ENCODE measurements at regions not wholly inside any gene's neighbourhood (a gene's known extent, or its start where the extent isn't known, plus 50 kb on each side); places are given as distances from the start of the nearest gene placed in this dataset.
A peak's percentile ranks its signal among the peaks of the same experiment; 100 is the strongest.
"Not testable (repeated sequence)": the region's sequence is repeated elsewhere in the genome, so short reads cannot be mapped to it uniquely, and the experiment has no call there.

GRCh38 chrX:39052751-39053150 is 251.5 kb downstream of the MID1IP1 start:
- DNase-seq, result no peak

- no peak for DNase-seq
Measured at GRCh38 chrX:39058724-39059123, 257.5 kb downstream of the MID1IP1 start.

- no peak for DNase-seq
Measured at GRCh38 chrX:39059866-39060265, 258.6 kb downstream of the MID1IP1 start.

GRCh38 chrX:39063037-39063436 is 261.8 kb downstream of the MID1IP1 start:
- DNase-seq, result no peak

DNA sequence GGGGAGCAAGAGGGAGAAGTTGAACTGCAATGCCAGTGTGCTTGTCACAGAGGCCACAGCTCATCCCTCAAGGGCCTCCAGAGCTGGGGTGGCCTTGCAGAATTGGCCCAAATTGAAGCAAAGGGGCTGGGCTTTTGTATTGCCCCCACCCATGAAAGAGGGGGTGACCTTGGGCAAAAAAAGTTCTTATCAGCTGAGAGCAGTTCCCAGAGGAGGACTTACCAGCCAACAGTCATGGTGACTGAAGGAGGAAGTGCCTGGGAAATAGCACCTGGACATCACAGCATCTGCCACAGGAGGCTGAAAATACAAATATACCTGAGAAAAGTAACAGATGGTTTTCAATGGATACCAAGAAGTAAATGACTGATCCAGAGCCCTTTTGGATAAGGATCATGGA is 262.4 kb downstream of the MID1IP1 start:
- DNase-seq, result no peak

GRCh38 chrX:39065051-39065871 is 264.0 kb downstream of the MID1IP1 start:
- DNase-seq, result peak; percentile 3 to 44

DNA sequence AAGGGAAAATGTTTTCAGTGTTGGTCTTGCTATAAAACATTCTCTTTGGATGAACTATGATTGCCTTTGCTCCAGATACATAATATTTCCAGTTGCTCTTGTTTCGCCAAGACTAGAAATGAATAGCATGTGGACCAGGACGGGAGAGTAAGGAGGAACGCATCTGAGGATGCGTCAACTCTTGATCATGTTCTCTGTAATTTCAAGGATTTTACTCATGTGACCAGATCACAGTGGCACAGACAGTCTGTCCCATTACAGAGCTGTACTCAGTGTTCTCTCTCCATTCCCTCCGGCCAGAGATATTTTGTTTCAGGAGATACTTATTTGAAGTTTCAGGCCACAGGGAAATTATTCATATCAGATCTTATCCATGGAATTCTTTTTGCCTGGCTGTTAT is 266.6 kb downstream of the MID1IP1 start:
- DNase-seq, result no peak

GRCh38 chrX:39068634-39069033 is 267.4 kb downstream of the MID1IP1 start:
- not testable (repeated sequence) for DNase-seq

- DNase-seq, result no peak
Measured at GRCh38 chrX:39070009-39070408, 268.8 kb downstream of the MID1IP1 start.

DNA sequence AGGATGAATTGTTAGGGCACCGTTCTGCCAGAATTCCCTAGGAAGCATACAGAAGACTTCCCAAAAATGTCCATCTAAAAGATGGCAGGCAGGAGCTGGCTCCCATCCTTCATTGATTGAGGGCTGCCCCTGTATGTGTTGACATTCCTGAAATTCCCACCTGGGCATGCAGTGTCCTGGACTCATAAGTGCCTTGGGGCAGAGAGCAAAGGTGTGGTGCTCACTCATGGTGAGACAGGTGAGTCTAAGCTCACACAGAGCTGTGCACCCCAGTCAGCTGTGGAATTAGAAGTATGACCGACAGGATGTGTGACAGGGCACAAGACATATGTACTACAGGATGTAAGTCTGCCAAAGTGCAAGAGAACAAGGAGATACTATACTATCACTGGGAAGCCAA is 271.9 kb downstream of the MID1IP1 start:
- DNase-seq, result no peak

DNA sequence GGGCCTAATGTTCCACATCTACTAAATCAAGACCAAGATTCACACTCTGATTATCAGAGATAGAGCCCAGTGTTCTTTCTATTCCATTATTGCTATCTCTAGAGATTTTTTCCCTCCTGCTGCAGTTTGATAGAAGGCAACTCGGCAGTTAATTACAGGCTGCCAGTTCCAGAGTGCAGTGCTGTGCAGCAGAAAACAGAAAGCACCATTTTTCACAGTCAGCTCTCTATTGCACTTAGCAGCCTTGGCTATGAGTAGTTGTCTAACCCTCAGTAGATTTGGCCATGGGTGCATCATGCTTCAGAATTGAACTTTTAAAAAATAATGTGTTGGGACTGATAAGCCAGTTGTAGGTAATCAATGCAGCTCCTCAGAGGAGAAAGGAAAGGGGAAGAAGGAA is 295.3 kb downstream of the MID1IP1 start:
- DNase-seq, result no peak

GRCh38 chrX:39104745-39105144 is 303.5 kb downstream of the MID1IP1 start:
- DNase-seq, result no peak

- DNase-seq, result no peak
Measured at GRCh38 chrX:39112143-39112542, 310.9 kb downstream of the MID1IP1 start.

GRCh38 chrX:39115166-39115565 is 313.9 kb downstream of the MID1IP1 start:
- DNase-seq, result no peak

- no peak for DNase-seq
Measured at GRCh38 chrX:39117101-39117500, 315.8 kb downstream of the MID1IP1 start.

- no peak for DNase-seq
Measured at GRCh38 chrX:39121903-39122302, 320.6 kb downstream of the MID1IP1 start.

GRCh38 chrX:39125834-39126233 is 324.6 kb downstream of the MID1IP1 start:
- DNase-seq, result no peak

DNA sequence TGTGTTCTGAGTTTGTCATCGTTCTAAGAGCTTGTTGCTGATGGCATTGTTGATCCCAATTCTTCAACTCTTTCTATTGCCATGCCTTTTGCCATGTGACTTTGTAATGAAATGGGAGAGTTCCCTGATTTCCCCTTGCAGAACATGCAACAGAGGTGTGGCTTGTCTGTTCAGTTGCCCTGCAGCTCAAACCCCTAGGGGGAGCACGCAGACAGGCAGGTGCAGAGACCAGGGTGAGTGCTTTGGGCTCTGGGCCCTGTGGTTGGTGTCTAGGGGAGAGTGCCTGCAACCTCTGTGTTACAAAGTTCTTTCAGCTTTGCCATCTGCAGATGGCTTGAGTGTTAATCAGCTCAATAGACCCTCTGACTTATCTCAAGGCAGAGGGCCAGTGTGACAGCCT is 332.7 kb downstream of the MID1IP1 start:
- peak in 1 of 2 experiments; percentile 33 for DNase-seq

GRCh38 chrX:39137363-39137954 is 336.2 kb downstream of the MID1IP1 start:
- DNase-seq, result no peak

GRCh38 chrX:39140581-39140980 is 339.3 kb downstream of the MID1IP1 start:
- no peak for DNase-seq

- DNase-seq, result no peak
Measured at GRCh38 chrX:39144323-39144722, 343.1 kb downstream of the MID1IP1 start.

DNA sequence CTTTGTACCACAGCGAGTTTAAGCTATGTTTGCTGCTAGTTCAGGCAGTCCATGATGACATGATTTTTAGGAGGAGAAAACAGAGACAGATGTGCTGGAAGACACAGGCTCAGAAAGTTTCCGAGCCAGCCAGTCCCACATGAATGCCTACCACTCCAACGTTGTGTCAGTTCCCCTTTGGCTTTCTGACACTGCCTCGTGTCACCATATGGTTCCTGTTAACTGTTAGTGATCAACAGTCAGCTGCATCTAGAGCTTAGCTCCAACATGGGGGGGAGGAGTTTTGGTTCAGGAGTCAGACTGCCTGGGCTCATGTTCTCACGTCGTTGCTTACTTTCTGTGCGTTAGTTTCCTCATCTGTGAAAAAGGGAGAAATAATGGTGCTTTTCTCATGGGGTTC is 343.7 kb downstream of the MID1IP1 start:
- DNase-seq, result no peak

DNA sequence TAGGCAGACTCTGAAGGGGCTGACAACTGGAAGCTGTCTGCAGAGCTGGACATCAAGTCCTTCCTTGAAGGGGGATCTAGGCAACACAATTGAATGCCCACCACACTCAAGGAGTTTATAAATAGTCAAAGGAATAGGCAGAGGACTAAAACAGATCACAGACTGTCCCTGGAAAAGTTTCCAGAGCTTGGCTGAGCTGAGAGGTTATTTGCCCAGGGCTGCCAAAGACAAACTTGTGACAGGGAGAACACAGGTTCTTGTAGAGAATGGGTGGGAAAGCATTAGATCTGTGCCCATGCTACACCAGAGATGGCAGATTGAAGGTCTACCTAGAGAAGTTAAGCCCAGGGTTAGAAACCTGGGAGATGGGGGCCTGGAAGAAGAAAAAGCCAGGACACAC is 344.6 kb downstream of the MID1IP1 start:
- no peak for DNase-seq

DNA sequence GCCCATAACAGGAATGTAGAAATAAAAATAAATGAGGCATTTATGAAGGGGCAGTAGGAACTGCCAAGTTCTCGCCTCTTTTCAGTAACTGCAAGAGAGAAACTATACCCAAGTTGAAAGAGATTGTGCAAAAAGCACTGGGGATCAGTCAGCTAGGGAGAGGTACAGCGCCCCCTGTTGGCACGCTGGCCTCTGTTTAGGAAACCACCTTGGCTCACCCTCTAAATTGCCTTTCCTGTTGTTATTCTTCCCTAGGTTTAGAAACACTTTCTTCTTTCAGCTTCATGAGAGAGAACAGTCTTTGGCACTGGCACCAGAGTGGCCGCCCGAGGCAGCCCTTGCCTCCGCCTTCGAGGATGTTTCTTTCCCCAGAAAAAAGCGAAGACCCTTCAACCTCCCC is 348.5 kb downstream of the MID1IP1 start:
- DNase-seq, result peak; percentile 21 to 76

DNA sequence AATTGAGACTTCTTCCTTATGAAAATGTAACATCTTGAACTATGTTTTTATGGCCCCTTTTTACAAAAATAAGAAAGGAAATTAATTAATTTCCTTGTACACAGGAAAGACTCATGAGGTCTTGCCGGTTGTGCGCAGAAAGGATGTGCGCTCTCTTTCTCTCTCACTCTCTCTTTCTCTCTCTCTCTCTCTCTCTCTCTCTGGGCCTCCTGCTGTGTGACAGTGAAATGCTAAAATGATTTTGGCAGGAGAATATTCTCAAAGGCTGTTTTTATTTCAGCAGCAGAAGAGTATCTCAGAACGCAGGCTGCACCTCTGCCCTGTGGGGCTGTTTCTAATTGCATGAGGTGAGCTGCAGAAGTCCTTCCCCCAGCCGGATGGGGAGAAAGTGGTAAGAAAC is 349.0 kb downstream of the MID1IP1 start:
- DNase-seq, result no peak

Measured in NCI-H526 (cell line).